Transverse colon (tissue), 4 donors: ENCODE measurements at regions not wholly inside any gene's neighbourhood (a gene's known extent, or its start where the extent isn't known, plus 50 kb on each side); places are given as distances from the start of the nearest gene placed in this dataset.

Experiments
- DNase-seq: peaks from one replicate; pipeline ENCODE4 v3.0.0-alpha.2; 2019
- H3K27ac ChIP-seq, 4 donors: fragments of 200-600 bp; sonication (generic); 2 replicates each; pipeline ENCODE4 v1.5.1; 2016 to 2018; ENCODE audit warnings: inconsistent platforms in 4 of 4
- H3K27me3 ChIP-seq: fragments of 200-600 bp; sonication (generic); 2 replicates; pipeline ENCODE4 v1.5.1; 2017; ENCODE audit warnings: inconsistent platforms
- H3K36me3 ChIP-seq, 4 donors: fragments of 200-600 bp; sonication (generic); 2 replicates each; pipeline ENCODE4 v1.5.1; 2017 to 2019; ENCODE audit warnings: inconsistent platforms in 4 of 4
- H3K4me1 ChIP-seq, 4 donors: fragments of 200-600 bp; sonication (generic); 2 replicates each; pipeline ENCODE4 v1.5.1; 2017 to 2020; ENCODE audit warnings: inconsistent platforms in 4 of 4
- H3K4me3 ChIP-seq, 4 donors: fragments of 200-600 bp; sonication (generic); 1 replicate in 1 of 4; 2 replicates in 3 of 4; pipeline versions ENCODE4 v1.5.1 to v1.6.1; 2017 to 2019; ENCODE audit warnings: inconsistent platforms in 4 of 4
- H3K9me3 ChIP-seq, 2 donors: fragments of 200-600 bp; sonication (generic); 2 replicates each; pipeline ENCODE4 v1.5.1; 2017 to 2019; ENCODE audit warnings: inconsistent platforms in 2 of 2
- CTCF ChIP-seq, 5 experiments: fragments of 200-600 bp in 3 of 5; fragments of 450-650 bp in 2 of 5; sonication (generic) in 3 of 5; IDR thresholded peaks; 1 replicate in 2 of 5; 2 replicates in 3 of 5; pipeline ENCODE4 v1.5.1; 2016 to 2017; ENCODE audit warnings: antibody characterized with exemption in 5 of 5, inconsistent platforms in 3 of 5, mild to moderate bottlenecking in 2 of 5, moderate library complexity in 1 of 5
- EP300 ChIP-seq: sonication (generic); formaldehyde crosslinking; IDR thresholded peaks from one replicate; pipeline ENCODE4 v1.6.1; 2017; ENCODE audit warnings: antibody characterized with exemption, low read depth
- POLR2A ChIP-seq: fragments of 450-650 bp; IDR thresholded peaks from one replicate; pipeline ENCODE4 v1.6.1; 2016; ENCODE audit warnings: antibody characterized with exemption, mild to moderate bottlenecking, moderate library complexity
- POLR2AphosphoS5 ChIP-seq, 3 donors: sonication (generic); formaldehyde crosslinking; IDR thresholded peaks; one replicate each; pipeline ENCODE4 v1.6.1; 2016; ENCODE audit warnings: antibody characterized with exemption in 3 of 3
- WGBS, 2 donors: methylation state at CpG; one replicate each; pipeline ENCODE4 v1.1.5; 2018; ENCODE audit warnings: low coverage in 1 of 2; 5-methylcytosine and 5-hydroxymethylcytosine counted together
- in situ Hi-C, 4 donors: fragments of 200-750 bp; cut with MboI; loops; one replicate each; pipeline versions ENCODE4 v1.15.0 to v1.15.1; 2017; ENCODE audit warnings: low sequenced_read_pairs in 3 of 4, low pct_ligation_motif_present in 1 of 4, low pct_unique_long_range_greater_than_20kb in 1 of 4
- intact Hi-C: fragments of 100-400 bp; cut with DNase I; formaldehyde crosslinking; loops from one replicate; pipeline ENCODE4 v1.15.1; 2023; ENCODE audit warnings: low total_unique reads

- in situ Hi-C loops (no loop called here), intact Hi-C loops (no loop called here)
- no peak for DNase-seq
- TF ChIP-seq POLR2A (no peak), EP300 (no peak), POLR2AphosphoS5 (IDR thresholded peaks at IDR 0.05) (no peak), CTCF (IDR thresholded peaks at IDR 0.05) (no peak)
- no peak overlapping the region for H3K4me3 ChIP-seq
- WGBS, 2 donors, result 51 to 61% methylated on average over 4 of the region's 4 CpGs
- H3K4me1 ChIP-seq, result no peaks in the 10 kb centered on the region
- H3K27ac ChIP-seq, result no peak overlapping the region
- H3K27me3 ChIP-seq, result no peaks in the 10 kb centered on the region
- H3K36me3 ChIP-seq, result no peaks in the 10 kb centered on the region
- no peaks in the 10 kb centered on the region for H3K9me3 ChIP-seq
Observed at GRCh38 chr12:28876196-28876798, 272.8 kb upstream of the FAR2 start.

GRCh38 chr12:28877854-28878253 lies 271.2 kb upstream of the FAR2 start:
- in situ Hi-C loops, result no loop called here
- TF ChIP-seq POLR2AphosphoS5 (IDR thresholded peaks at IDR 0.05) (no peak), EP300 (no peak), CTCF (IDR thresholded peaks at IDR 0.05) (no peak), POLR2A (no peak)
- H3K4me3 ChIP-seq, result no peak overlapping the region
- no peaks in the 10 kb centered on the region for H3K27me3 ChIP-seq
- H3K27ac ChIP-seq, result no peak overlapping the region
- no peaks in the 10 kb centered on the region for H3K4me1 ChIP-seq
- no peaks in the 10 kb centered on the region for H3K9me3 ChIP-seq
- no peak for DNase-seq
- 72 to 82% methylated on average over 1 of the region's 1 CpG for WGBS, 2 donors
- intact Hi-C loops, result no loop called here
- H3K36me3 ChIP-seq, result no peaks in the 10 kb centered on the region

GRCh38 chr12:28878629-28879028 lies 270.4 kb upstream of the FAR2 start:
- Histone ChIP-seq H3K36me3 (no peaks in the 10 kb centered on the region), H3K9me3 (no peaks in the 10 kb centered on the region), H3K4me3 (no peak overlapping the region), H3K4me1 (no peaks in the 10 kb centered on the region), H3K27me3 (no peaks in the 10 kb centered on the region), H3K27ac (no peak overlapping the region)
- TF ChIP-seq POLR2A (no peak), EP300 (no peak), POLR2AphosphoS5 (IDR thresholded peaks at IDR 0.05) (no peak), CTCF (IDR thresholded peaks at IDR 0.05) (no peak)
- no peak for DNase-seq
- intact Hi-C loops, result no loop called here
- WGBS, 2 donors, result 82% methylated on average over 2 of the region's 2 CpGs; no CpG with 5 or more reads in 1 of the 2 donors
- in situ Hi-C loops, result no loop called here

GRCh38 chr12:28879379-28879778 lies 269.7 kb upstream of the FAR2 start:
- DNase-seq, result no peak
- no peak overlapping the region for H3K4me3 ChIP-seq
- no peak overlapping the region for H3K27ac ChIP-seq
- no peaks in the 10 kb centered on the region for H3K27me3 ChIP-seq
- WGBS, 2 donors, result 87 to 88% methylated on average over 2 of the region's 2 CpGs
- no peaks in the 10 kb centered on the region for H3K36me3 ChIP-seq
- TF ChIP-seq POLR2A (no peak), CTCF (IDR thresholded peaks at IDR 0.05) (no peak), POLR2AphosphoS5 (IDR thresholded peaks at IDR 0.05) (no peak), EP300 (no peak)
- no peaks in the 10 kb centered on the region for H3K4me1 ChIP-seq
- no peaks in the 10 kb centered on the region for H3K9me3 ChIP-seq
- intact Hi-C loops (no loop called here), in situ Hi-C loops (no loop called here)
